ENCODE measurements at regions not wholly inside any gene's neighbourhood (a gene's known extent, or its start where the extent isn't known, plus 50 kb on each side); places are given as distances from the start of the nearest gene placed in this dataset.
"Not testable (repeated sequence)": the region's sequence is repeated elsewhere in the genome, so short reads cannot be mapped to it uniquely, and the experiment has no call there.

- intact Hi-C loops (cut with micrococcal nuclease; ENCODE audit: unreplicated experiment): no loop called here
- H3K9me3 ChIP-seq (ENCODE audit: low read depth, low read length, poor library complexity, severe bottlenecking): no peaks in the 10 kb centered on the region
- no peak overlapping the region for H3K4me3 ChIP-seq (ENCODE audit: low read depth, low read length, poor library complexity, severe bottlenecking)
- ChIA-PET CTCF (no interaction called here), POLR2A (ENCODE audit: low non-redundant PET) (no interaction called here)
- H3K36me3 ChIP-seq (ENCODE audit: insufficient read depth, low read length, poor library complexity, severe bottlenecking): no peaks in the 10 kb centered on the region
- TF ChIP-seq EZH2 (IDR thresholded peaks at IDR 0.05; ENCODE audit: borderline replicate concordance, low read depth, low read length, poor library complexity, severe bottlenecking): no peak
- TF ChIP-seq, protein P1, sequence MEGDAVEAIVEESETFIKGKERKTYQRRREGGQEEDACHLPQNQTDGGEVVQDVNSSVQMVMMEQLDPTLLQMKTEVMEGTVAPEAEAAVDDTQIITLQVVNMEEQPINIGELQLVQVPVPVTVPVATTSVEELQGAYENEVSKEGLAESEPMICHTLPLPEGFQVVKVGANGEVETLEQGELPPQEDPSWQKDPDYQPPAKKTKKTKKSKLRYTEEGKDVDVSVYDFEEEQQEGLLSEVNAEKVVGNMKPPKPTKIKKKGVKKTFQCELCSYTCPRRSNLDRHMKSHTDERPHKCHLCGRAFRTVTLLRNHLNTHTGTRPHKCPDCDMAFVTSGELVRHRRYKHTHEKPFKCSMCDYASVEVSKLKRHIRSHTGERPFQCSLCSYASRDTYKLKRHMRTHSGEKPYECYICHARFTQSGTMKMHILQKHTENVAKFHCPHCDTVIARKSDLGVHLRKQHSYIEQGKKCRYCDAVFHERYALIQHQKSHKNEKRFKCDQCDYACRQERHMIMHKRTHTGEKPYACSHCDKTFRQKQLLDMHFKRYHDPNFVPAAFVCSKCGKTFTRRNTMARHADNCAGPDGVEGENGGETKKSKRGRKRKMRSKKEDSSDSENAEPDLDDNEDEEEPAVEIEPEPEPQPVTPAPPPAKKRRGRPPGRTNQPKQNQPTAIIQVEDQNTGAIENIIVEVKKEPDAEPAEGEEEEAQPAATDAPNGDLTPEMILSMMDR (conservative IDR thresholded peaks at IDR 0.05; ENCODE audit: low read depth, low read length): no peak
- DNase-seq (ENCODE audit: low spot score): no peak
- no peaks in the 10 kb centered on the region for H3K27me3 ChIP-seq (replicated peaks; ENCODE audit: insufficient read depth, low read depth, low read length, poor library complexity)
- H3K4me1 ChIP-seq (ENCODE audit: insufficient read depth, low read length, poor library complexity, severe bottlenecking): no peaks in the 10 kb centered on the region
- BruUV-seq (replicated peaks): no TSS peak
- no peak overlapping the region for H3K27ac ChIP-seq (ENCODE audit: low read depth, low read length, poor library complexity, severe bottlenecking)
Observed at GRCh38 chr2:67904966-67905365, 157.8 kb downstream of the C1D start.

GRCh38 chr2:67906547-67906946 lies 156.3 kb downstream of the C1D start:
- POLR2A ChIA-PET (ENCODE audit: low non-redundant PET); H3K36me3 ChIP-seq (ENCODE audit: insufficient read depth, low read length, poor library complexity, severe bottlenecking); H3K4me3 ChIP-seq (ENCODE audit: low read depth, low read length, poor library complexity, severe bottlenecking); H3K4me1 ChIP-seq (ENCODE audit: insufficient read depth, low read length, poor library complexity, severe bottlenecking); BruUV-seq (replicated peaks); intact Hi-C loops (cut with micrococcal nuclease; ENCODE audit: unreplicated experiment); H3K27ac ChIP-seq (ENCODE audit: low read depth, low read length, poor library complexity, severe bottlenecking); H3K9me3 ChIP-seq (ENCODE audit: low read depth, low read length, poor library complexity, severe bottlenecking); CTCF ChIA-PET; H3K27me3 ChIP-seq (replicated peaks; ENCODE audit: insufficient read depth, low read depth, low read length, poor library complexity); DNase-seq (ENCODE audit: low spot score): not testable (repeated sequence)

- ChIA-PET CTCF (no interaction called here), POLR2A (ENCODE audit: low non-redundant PET) (interaction anchor here (0.5 kb wide), 1 partner anchor 14 kb away, joined by 6 read pairs; no protein-coding TSS in a partner anchor)
- intact Hi-C loops (cut with micrococcal nuclease; ENCODE audit: unreplicated experiment): no loop called here
- Histone ChIP-seq H3K9me3 (ENCODE audit: low read depth, low read length, poor library complexity, severe bottlenecking) (no peaks in the 10 kb centered on the region), H3K4me1 (ENCODE audit: insufficient read depth, low read length, poor library complexity, severe bottlenecking) (no peaks in the 10 kb centered on the region), H3K4me3 (ENCODE audit: low read depth, low read length, poor library complexity, severe bottlenecking) (no peak overlapping the region), H3K27me3 (replicated peaks; ENCODE audit: insufficient read depth, low read depth, low read length, poor library complexity) (no peaks in the 10 kb centered on the region), H3K27ac (ENCODE audit: low read depth, low read length, poor library complexity, severe bottlenecking) (no peak overlapping the region), H3K36me3 (ENCODE audit: insufficient read depth, low read length, poor library complexity, severe bottlenecking) (no peaks in the 10 kb centered on the region)
- no TSS peak for BruUV-seq (replicated peaks)
- peak; percentile 80 for DNase-seq (ENCODE audit: low spot score)
- TF ChIP-seq, protein P1 (conservative IDR thresholded peaks at IDR 0.05; ENCODE audit: low read depth, low read length): no peak
- TF ChIP-seq EZH2 (IDR thresholded peaks at IDR 0.05; ENCODE audit: borderline replicate concordance, low read depth, low read length, poor library complexity, severe bottlenecking): no peak
Observed at GRCh38 chr2:67917332-67918054, 145.3 kb downstream of the C1D start.

GRCh38 chr2:67918471-67918870 lies 144.3 kb downstream of the C1D start:
- intact Hi-C loops (cut with micrococcal nuclease; ENCODE audit: unreplicated experiment): no loop called here
- POLR2A ChIA-PET (ENCODE audit: low non-redundant PET): no interaction called here
- no peaks in the 10 kb centered on the region for H3K36me3 ChIP-seq (ENCODE audit: insufficient read depth, low read length, poor library complexity, severe bottlenecking)
- peaks cover under 1% of the 10 kb centered on the region for H3K4me1 ChIP-seq (ENCODE audit: insufficient read depth, low read length, poor library complexity, severe bottlenecking)
- no peak for TF ChIP-seq EZH2 (IDR thresholded peaks at IDR 0.05; ENCODE audit: borderline replicate concordance, low read depth, low read length, poor library complexity, severe bottlenecking)
- TF ChIP-seq, protein P1 (conservative IDR thresholded peaks at IDR 0.05; ENCODE audit: low read depth, low read length): no peak
- no peak overlapping the region for H3K4me3 ChIP-seq (ENCODE audit: low read depth, low read length, poor library complexity, severe bottlenecking)
- H3K27me3 ChIP-seq (replicated peaks; ENCODE audit: insufficient read depth, low read depth, low read length, poor library complexity): no peaks in the 10 kb centered on the region
- no peak for DNase-seq (ENCODE audit: low spot score)
- H3K9me3 ChIP-seq (ENCODE audit: low read depth, low read length, poor library complexity, severe bottlenecking): no peaks in the 10 kb centered on the region
- CTCF ChIA-PET: no interaction called here
- no TSS peak for BruUV-seq (replicated peaks)
- no peak overlapping the region for H3K27ac ChIP-seq (ENCODE audit: low read depth, low read length, poor library complexity, severe bottlenecking)
